HG03103 (cell line): ENCODE measurements at regions not wholly inside any gene's neighbourhood (a gene's known extent, or its start where the extent isn't known, plus 50 kb on each side); places are given as distances from the start of the nearest gene placed in this dataset.
"Not testable (repeated sequence)": the region's sequence is repeated elsewhere in the genome, so short reads cannot be mapped to it uniquely, and the experiment has no call there.

ENCODE experiments used
- ATAC-seq: cut with Tn5 transposase; IDR thresholded peaks from one replicate; pipeline ENCODE4 v1.9.1; 2021; ENCODE audit warnings: low read depth; ENCODE audit not compliant: unreplicated experiment

DNA sequence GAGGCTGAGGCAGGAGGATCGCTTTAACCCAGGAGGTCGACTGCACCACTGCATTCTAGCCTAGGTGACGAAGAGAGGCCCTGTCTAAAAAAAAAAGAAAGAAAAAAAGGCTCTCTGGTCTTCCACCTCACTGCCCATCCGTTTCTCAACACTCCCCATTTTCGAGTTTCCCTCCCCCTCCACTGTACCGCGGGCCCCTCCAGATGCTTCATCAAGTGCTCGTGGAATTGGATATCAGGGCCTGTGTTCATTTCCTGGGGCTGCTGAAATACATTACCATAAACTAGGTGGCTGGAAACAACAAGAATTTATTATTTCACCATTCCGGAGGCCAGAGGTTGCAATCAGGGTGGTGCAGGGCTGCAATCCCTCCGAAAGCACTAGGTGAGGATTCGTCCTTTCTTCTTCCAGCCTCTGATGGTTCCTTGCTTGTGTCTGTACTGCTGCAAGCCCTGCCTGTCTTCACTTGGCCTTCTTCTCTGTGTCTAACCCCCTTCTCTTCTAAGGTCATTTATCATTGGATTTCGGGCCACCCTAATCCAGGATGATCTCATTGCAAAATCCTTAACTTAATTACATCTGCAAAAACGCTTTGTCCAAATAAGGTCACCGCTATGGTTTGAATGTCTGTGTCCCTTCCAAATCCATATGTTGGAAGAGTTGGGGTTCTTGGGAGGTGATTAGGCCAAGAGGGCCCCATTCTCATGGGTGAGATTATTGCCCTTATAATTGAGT, 135.1 kb downstream of the CRLF3 start:
- ATAC-seq: not testable (repeated sequence)

- ATAC-seq: not testable (repeated sequence)
Measured at GRCh38 chr17:30686538-30687479, 137.7 kb downstream of the CRLF3 start.

- not testable (repeated sequence) for ATAC-seq
Measured at GRCh38 chr17:30682280-30682679, 142.2 kb downstream of the CRLF3 start.

- ATAC-seq: not testable (repeated sequence)
Measured at GRCh38 chr17:30680681-30681080, 143.8 kb downstream of the CRLF3 start.

- no peak for ATAC-seq
Measured at GRCh38 chr17:30677550-30678249, 146.8 kb downstream of the CRLF3 start.

- ATAC-seq: not testable (repeated sequence)
Measured at GRCh38 chr17:30675777-30676492, 148.6 kb downstream of the CRLF3 start.

DNA sequence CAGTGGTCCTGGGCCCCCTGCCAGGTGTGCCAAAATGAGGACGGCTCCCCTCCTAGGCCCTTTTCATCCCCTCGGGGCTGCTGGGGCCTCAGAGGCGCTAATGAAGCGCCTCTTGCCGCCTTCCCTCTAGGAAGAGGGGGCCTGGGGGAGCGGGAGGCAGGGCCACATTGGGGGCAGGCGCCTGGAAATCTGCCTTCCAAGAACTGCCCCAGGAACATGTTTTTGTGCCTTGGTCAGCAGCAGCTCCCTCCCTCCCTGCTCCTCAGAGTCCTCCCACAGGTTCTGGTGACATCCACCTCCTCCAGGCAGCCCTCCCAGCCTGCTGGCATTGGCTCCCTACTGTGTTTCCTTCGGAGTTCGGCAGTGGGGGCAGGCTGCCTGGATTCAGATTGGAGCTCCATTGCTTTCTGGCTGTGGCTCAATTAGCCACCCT, 155.3 kb downstream of the CRLF3 start:
- ATAC-seq: not testable (repeated sequence)

GRCh38 chr17:30668360-30669181, 155.9 kb downstream of the CRLF3 start:
- ATAC-seq: not testable (repeated sequence)

DNA sequence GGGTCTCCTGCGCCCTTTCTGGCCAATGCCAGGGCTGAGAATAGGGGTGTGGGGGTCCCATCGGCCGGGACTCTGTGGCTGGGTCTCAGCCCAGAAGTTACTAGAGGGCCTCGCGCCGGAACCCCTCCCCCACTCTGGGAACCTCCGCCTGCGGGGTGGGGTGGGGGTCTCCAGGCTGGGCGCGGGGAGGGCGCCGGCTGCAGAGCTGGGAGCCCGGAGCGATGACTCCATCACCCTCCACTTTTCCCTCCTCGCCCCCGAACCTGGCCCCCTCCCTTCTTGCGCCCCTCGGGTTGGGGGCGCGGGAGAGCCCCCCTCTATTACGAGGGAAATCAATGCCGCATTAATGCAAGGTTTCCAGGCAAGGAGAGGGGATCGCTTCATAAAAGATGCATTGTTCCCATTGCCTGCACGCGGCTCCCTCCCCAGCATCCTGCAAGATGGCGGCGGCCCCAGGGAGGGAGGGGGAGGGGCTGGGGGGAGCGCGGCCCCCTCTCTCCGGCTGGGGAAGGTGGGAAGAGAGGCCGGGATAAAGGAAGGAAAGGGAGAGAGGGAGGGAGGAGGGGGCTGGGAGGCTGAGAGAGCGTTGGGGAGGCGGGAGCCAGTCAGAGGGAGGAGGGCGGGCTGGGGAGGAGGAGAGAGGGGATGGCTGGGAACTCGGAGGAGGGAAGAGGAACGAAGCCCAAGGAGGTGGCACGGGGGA, 156.7 kb downstream of the CRLF3 start:
- ATAC-seq: not testable (repeated sequence)

GRCh38 chr17:30666838-30667656, 157.4 kb downstream of the CRLF3 start:
- ATAC-seq: not testable (repeated sequence)

DNA sequence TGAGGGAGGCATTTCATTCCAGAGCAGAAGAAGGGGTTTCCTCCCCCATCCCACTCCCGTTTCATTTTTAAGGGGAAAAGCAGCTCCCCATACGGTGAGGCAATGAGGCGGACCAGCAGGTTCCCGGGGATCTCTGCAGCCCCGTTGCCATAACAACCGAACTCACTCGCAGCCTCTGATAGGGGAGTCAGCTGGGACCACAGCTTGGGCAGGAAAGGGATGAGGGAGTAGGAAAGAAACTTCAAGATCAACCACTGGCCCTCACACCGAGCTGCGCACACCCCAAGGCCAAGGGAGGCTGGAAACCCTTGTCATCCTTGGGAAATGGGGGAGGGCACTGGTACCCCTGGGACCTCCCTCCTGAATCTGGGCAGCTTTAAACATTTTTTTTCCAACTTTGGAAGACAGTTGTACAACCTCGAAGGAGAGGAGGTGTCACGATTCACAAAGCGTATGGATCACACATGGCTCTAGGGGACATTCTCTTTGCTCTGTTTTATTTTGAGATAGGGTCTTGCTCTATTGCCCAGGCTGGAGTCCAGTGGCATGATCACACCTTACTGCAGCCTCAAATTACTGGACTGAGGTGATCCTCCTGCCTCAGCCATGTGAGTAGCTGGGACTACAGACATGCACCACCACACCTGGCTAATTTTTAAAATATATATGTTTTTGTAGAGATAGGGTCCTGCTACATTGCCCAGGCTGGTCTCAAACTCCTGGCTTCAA, 160.6 kb downstream of the CRLF3 start:
- not testable (repeated sequence) for ATAC-seq

GRCh38 chr17:30657148-30657547, 167.3 kb downstream of the CRLF3 start:
- ATAC-seq: not testable (repeated sequence)

- not testable (repeated sequence) for ATAC-seq
Measured at GRCh38 chr17:30653038-30653437, 171.5 kb downstream of the CRLF3 start.

GRCh38 chr17:30650149-30650548, 172.9 kb downstream of the GOSR1 start:
- ATAC-seq: not testable (repeated sequence)

- not testable (repeated sequence) for ATAC-seq
Measured at GRCh38 chr17:30648015-30648620, 170.9 kb downstream of the GOSR1 start.

GRCh38 chr17:30645875-30646274, 168.7 kb downstream of the GOSR1 start:
- not testable (repeated sequence) for ATAC-seq

GRCh38 chr17:30644713-30645112, 167.5 kb downstream of the GOSR1 start:
- ATAC-seq: peak; percentile 67
